HT-29 (cell line): ENCODE measurements at regions not wholly inside any gene's neighbourhood (a gene's known extent, or its start where the extent isn't known, plus 50 kb on each side); places are given as distances from the start of the nearest gene placed in this dataset.
"Not testable (repeated sequence)": the region's sequence is repeated elsewhere in the genome, so short reads cannot be mapped to it uniquely, and the experiment has no call there.

Experiments
- DNase-seq: peaks from one replicate; pipeline ENCODE4 v3.0.0-alpha.2; 2015; ENCODE audit warnings: low spot score

DNA sequence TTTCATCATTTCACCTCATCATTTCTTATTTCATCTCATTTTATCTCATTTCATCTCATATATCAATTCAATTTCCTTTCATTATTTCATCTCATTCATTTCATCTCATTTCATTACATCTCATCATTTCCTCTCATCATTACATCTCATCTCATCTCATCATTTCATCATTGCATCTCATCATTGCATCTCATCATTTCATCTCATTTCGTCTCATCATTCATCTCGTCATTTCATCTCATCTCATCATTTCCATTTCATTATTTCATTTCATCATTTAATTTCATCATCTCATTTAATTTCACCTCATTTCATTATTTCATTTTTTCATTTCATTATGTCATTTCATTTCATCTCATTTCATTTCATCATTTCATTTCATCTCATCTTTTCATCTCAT is 168.5 kb upstream of the FAM72C start:
- DNase-seq, result not testable (repeated sequence)

DNA sequence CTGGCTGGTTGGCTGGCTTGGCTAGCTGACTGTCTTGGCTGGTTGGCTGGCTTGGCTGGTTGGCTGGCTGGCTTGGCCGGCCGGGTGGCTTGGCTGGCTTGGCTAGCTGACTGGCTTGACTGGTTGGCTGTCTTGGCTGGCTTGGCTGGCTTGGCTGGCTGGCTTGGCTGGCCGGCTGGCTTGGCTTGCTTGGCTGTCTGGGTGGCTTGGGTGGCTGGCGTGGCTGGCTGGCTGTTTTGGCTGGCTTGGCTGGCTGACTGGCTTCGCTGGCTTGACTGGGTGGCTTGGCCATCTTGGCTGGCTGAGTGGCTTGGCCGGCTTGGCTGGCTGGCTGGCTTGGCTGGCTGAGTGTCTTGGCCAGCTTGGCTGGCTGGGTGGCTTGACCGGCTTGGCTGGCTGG is 133.2 kb upstream of the FAM72C start:
- DNase-seq, result not testable (repeated sequence)

DNA sequence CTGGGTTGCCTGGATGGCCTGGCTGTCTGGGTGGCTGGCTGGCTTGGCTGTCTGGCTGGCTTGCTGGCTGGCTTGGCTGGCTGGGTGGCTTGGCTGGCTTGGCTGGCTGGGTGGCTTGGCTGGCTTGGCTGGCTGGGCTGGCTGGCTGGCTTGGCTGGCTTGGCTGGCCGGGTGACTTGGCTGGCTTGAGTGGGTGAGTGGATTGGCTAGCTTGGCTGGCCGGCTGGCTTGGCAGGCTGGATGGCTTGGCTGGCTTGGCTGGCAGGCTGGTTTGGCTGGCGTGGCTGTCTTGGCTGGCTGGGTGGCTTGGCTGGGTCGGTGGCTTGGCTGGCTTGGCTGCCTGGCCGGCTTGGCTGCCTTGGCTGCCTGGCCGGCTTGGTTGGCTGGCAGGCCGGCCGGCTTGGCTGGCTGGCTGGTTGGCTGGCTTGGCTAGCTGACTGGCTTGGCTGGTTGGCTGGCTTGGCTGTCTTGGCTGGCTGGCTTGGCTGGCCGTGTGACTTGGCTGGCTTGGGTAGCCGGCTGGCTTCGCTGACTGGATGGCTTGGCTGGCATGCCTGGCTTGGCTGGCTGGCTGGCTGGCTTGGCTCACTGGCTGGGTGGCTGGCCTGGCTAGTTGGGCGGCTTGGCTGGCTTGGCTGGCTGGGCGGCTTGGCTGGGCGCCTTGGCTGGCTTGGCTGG is 132.4 kb upstream of the FAM72C start:
- not testable (repeated sequence) for DNase-seq

DNA sequence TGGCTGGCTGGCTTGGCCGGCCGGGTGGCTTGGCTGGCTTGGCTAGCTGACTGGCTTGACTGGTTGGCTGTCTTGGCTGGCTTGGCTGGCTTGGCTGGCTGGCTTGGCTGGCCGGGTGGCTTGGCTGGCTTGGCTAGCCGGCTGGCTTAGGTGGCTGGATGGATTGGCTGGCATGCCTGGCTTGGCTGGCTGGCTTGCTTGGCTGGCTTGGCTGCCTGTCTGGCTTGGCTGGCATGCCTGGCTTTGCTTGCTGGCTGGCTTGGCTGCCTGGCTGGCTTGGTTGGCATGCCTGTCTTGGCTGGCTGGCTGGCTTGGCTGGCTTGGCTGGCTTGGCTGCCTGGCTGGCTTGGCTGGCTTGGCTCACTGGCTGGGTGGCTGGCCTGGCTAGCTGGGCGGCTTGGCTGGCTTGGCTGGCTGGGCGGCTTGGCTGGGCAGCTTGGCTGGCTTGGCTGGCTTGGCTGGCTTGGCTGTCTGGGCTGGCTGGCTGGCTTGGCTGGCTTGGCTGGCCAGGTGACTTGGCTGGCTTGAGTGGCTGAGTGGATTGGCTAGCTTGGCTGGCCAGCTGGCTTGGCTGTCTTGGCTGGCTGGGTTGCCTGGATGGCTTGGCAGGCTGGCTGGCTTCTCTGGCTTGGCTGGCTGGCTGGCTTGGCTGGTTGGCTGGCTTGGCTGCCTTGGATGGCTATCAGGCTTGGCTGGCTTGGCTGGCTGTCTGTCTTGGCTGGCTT is 131.5 kb upstream of the FAM72C start:
- DNase-seq, result peak; percentile 0

DNA sequence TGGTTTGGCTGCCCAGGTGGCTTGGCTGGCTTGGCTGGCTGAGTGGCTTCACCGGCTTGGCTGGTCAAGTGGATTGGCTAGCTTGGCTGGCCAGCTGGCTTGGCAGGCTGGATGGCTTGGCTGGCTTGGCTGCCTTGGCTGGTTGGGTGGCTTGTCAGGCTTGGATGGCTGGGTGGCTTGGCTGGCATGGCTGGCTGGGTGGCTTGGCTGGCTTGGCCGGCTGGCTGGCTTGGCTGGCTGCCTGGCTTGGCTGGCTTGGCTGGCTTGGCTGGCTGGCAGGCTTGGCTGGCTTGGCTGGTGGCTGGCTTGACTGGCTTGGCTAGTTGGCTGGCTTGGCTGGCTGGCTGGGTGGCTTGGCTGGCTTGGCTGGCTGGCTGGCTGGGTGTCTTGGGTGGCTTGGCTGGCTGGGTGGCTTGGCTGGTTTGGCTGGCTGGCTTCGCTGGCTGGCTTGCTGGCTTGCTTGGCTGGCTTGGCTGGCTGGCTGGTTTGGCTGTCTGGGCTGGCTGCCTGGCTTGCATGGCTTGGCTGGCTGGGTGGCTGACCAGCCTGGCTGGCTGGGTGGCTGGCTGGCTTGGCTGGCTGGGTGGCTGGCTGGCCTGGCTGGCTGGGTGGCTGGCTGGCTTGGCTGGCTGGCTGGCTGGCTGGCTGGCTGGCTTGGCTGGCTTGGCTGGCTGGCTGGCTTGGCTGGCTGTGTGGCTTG is 130.4 kb upstream of the FAM72C start:
- DNase-seq, result not testable (repeated sequence)

DNA sequence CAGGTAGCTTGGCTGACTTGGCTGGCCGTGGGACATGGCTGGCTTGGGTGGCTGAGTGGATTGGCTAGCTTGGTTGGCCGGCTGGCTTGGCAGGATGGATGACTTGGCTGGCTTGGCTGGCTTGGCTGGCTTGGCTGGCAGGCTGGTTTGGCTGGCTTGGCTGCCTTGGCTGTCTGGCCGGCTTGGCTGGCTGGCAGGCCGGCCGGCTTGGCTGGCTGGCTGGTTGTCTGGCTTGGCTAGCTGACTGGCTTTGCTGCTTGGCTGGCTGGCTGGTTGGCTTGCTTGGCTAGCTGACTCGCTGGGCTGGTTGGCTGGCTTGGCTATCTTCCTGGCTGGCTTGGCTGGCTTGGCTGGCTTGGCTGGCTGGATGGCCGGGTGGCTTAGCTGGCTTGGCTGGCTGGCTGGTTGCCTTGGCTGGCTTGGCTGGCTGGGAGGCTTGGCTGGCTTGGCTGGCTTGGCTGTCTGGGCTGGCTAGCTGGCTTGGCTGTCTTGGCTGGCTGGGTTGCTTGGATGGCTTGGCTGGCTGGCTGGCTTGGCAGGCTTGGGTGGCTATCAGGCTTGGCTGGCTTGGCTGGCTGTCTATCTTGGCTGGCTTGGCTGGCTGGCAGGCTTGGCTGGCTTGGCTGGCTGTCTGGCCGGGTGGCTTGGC is 129.7 kb upstream of the FAM72C start:
- DNase-seq, result peak; percentile 1

DNA sequence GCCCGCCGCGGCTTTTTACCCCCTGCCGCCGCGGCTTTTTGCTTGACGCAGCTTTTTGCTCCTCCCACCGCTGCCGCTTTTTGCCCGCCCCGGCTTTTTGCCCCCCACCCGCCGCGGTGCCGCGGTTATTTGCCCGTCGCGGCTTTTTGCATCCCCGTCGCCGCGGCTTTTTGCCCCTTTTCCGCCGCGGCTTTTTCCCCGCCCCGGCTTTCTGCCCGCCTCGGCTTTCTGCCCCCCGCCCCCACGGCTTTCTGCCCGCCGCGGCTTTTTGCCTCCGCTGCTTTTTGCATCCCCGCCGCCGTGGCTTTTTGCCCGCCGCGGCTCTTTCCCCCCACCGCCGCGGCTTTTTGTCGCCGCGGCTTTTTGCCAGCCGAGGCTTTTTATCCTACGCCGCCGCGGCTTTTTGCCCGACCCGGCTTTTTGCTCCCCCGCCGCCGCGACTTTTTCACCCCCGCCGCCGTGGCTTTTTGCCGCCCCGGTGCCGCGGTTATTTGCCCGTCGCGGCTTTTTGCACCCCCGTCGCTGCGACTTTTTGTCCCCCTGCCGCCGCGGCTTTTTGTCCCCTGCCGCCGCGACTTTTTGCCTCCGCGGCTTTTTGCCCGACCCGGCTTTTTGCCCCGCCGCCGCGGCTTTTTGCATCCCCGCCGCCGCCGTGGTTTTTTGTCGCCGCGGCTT is 105.5 kb upstream of the FAM72C start:
- DNase-seq, result not testable (repeated sequence)

DNA sequence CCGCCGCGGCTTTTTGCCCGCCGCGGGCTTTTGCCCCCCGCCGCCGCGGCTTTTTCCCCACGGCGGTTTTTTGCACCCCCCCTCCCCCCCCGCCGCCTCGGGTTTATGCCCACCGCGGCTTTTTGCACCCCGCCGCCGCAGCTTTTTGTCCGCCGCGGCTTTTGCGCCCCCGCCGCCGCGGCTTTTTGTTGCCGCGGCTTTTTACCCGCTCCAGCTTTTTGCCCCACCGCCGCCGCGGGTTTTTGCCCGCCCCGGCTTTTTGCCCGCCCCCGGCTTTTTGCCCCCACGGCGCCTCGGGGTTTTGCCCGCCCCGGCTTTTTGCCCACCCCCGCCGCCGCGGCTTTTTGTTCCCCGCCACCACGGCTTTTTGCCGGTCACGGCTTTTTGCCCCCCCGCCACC is 104.9 kb upstream of the FAM72C start:
- DNase-seq, result not testable (repeated sequence)

DNA sequence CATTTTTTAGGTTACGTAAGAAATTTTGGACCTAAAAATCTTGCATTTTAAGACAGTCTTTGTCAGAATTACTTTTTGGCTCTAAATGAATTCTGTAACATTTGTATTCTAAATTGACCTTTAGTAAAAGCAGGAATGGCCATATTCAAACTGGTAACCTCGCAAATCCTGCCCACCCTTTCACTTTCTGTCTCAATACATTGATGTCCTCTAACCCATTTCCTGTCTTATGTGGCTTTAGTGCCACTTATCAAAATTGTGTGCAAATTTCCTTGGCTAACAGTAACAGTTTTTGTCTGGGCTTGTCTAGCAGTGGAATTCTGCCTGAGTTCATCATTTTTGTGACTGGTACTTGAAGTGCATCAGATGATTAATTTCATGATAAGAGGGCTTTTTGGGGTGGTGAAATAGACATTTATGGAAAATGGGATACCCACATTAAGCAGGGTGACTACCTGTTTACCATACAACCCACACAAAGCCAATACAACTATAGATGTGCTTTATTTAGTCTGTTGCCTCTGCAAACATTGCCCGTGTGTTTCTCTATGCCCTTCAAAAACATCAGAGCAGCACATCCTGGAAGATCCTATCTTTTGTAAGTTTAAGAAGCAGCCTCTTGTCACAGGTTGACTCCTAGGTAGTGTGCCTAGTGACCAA is 98.7 kb upstream of the FAM72C start:
- not testable (repeated sequence) for DNase-seq

DNA sequence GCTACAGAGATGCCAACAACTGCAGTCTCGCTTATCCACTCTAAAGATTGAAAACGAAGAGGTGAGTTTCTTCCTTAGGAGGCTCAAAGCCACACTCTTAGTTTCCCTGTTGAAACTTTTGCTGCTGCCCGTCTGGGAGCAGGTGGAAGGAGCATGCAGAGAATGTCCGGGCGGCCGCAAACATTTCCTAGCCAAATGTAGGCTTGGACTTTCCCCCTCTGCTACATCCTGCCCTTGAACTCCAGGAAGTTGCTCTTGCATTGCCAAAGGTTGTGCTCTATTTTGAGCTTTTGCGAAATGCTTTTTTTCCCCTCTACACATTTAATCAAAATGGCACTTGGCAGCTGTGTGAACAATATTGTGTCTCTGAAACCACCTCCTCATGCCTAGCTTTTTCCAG is 95.3 kb upstream of the FAM72C start:
- DNase-seq, result not testable (repeated sequence)

DNA sequence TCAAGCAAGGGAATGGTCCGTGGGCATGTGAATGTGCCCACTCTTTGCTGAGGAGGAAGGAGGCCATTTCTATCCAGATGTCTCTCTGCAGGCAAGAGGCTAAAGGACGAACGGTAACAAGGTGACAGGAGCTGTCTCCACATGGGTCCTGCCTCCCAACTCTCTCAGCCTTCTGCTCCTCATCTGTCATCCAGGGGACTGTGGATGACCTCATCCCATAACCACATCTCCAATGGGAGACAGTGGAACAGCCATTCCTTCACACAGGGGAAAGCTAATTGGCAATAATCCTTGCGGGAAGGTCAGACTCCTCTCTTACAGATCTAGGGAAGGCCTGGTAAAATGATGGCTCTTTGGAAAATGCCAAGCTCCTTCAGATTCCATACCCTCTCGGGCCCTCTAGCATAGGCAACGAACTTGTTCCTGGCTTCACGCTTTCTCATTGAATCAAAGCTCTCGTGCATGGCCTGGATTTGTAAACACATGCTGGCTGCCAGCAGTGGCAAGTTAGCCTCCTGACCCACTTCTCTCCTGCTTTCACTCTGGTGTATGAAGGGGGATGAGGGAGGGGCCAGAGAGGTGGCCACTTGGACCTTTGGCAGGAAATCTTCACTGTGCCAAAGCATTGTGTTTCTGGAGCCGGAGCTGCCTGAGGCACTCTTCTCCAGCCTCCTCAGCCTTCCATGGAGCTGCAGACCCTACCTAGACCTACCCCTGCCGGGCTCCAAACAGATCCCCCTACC is 94.5 kb upstream of the FAM72C start:
- DNase-seq, result not testable (repeated sequence)

DNA sequence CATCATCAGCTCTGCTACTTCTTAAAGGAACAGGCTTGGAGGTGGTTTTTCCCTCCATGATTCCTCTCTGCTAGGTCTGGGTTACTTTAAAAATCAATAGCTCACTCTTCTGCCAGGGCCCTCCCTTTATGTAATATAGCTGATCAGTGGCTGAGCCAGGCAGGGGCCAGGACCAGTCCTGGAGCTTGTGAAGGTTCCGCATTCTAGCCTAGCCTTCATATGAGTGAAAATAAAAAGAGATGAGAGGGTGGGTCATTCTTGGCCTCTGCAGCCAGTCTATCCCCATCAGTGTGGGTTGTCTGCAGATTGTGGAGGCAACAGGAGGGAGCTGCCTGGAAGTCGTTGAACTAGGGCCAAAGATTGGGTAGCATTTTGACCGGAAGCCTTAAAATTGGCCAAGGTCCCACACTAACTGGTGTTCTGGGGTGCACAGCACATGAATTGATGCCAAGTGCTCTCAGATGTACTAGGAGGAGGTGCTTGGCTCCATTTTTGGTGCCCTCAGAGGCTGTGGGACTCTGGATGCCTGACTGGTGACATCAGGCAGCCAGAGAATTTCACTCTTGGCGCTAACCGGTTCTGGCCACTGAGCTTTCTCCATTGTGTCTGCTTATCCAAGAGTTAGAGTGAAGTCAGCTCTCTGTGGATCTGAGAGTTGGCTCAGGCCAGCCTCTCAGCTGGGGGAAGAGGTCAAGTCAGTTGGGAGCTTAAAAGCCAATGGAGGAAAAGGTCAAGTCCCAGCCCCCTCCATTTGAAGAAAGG is 93.7 kb upstream of the FAM72C start:
- not testable (repeated sequence) for DNase-seq

DNA sequence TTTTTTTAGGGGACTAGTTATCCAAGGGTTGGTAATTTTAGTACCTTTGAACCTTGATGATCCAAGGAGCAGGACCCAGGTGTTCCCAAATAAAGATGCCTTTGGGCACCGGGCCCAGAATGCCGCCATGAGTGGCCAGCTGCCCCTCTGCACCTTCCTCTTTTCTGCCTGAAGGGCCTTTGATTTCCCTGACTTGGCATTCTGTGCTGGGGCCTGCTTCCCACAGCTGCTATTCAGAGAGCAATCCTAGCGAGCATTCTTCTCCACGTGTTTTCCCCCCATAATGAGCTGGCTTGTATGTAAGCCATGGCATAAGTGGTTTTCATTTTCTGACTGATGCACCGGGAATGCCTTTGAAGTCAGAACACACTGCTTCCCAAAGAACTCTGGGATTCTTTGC is 77.6 kb upstream of the FAM72C start:
- DNase-seq, result not testable (repeated sequence)

DNA sequence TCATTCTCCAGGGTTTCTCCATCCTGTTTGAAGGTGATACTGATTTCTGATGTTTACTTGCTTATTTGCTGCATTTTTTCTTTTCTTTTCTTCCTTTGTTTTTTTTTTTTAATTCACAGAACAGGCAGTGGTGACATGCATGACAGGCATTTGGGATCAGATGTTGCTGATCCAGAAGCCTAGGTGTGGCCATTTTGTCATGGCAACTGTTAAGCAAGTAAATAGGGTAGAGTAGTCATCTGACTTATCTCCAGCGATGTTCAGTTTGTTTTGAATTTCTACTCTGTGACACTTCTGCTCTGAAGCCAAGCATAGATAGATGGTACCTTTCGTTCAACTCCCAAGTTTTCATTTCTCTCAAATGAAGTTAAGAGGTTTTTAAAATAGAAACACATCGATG is 74.9 kb upstream of the FAM72C start:
- DNase-seq, result not testable (repeated sequence)

DNA sequence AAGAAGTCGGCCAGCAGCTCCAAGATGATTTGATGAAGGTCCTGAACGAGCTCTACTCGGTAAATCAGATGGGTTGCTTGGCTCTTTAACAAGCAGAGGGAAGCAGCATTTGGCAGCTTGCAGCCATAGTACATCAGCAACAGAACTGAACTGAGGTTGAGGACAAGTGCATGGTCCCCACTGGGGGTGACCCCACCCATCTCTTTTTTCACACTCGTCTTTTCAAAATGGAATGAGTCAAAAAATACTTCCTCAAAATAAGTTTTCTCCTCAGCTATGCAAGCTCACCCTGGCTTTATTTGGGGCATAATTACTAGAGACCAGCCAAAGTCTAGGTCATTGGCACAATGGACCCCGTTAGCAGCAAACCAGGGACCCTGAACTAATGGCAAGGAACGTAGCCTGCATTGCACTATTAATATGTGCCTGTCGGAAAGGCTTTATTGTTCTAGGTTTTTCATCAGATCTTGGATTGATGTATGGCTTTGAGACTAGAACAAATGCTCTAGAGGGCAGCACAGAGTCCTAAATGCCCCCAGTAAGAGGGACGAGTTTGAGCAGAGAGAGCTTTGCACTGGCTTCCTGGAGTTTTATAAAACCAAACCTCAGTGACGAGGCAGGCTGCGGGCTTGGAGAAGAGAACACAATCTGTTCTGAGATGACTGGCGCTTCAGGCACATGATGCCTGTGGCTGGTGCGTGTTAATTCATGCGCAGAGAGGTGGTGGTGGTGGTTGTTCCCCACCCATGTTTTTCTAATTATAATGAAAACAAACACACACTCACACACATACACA is 74.2 kb upstream of the FAM72C start:
- DNase-seq, result peak; percentile 0

DNA sequence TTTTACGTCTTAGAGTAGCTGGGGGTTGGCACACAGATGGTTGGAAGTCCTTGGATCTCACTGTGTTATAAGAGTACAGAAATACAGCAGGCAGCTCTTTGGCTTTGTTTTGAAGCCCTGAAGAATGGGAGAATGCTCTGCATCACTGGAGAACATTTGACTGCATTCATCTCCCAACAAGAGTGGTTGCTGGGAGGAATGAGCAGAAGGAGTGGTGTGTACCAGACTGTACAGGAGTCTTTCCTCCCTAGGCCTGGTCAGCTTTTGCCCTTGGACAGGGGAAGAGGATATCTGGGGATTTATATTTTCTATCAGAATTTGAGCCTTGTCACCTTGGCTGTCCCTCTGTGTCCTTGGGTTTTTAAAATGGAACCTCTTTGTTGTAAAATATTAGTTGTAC is 70.5 kb upstream of the FAM72C start:
- not testable (repeated sequence) for DNase-seq

DNA sequence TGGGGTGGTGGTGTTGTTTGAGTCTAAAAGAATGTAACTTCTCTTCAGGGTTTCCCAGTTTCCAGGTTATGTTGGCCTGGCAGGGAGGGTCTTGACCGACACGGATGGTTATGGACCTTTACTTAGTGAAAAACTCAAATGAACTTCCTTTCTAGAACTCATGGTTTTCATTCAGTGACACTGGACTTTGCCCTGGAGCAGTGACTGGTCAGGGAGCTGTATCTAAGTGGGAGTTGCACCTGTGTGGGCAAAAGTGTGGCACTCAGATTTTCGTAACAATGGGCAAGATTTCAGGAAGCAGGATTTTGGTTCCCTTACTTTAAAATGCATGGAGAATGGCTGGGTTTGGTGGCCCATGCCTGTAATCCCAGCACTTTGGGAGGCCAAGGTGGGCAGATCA is 68.5 kb upstream of the FAM72C start:
- DNase-seq, result not testable (repeated sequence)

DNA sequence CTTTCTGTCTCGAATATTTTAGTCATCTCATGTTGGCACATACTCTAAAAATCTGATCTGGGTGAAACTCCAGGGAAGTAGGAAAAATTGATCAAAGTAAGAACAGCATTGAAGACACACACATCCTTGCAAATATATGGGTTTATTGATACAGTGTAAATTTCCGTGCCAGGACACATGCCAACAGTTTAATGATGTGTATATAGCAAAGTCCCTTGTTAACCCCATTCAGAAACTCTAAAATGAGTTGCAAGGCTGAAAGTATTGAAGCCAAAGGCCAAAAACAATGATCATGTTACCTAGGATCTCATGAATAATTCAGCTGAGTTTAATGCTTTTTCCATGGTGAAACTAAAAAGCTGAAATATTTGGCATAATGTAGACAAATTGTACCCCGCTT is 62.3 kb upstream of the FAM72C start:
- not testable (repeated sequence) for DNase-seq

DNA sequence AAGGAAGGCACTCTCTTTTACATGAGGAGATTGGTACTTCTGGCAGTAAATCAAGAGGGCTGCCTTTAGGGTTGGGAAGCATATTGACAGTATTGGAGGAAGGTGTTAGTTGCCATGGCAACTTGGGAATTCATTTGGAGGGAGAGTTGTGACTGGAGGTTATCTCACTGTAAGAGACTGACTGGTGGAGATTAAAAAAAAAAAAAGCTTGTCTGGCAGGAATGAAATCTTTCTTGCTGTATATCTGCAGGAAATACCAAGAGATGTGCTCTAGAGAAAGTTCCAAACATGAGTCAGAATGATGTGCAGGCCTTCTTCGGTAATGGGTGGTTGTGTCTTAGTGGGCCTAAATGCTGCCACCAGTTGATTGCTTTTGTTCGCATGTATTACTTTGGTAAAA is 59.8 kb upstream of the FAM72C start:
- DNase-seq, result not testable (repeated sequence)
